ENCODE measurements at regions not wholly inside any gene's neighbourhood (a gene's known extent, or its start where the extent isn't known, plus 50 kb on each side); places are given as distances from the start of the nearest gene placed in this dataset.
A peak's percentile ranks its signal among the peaks of the same experiment; 100 is the strongest.

DNA sequence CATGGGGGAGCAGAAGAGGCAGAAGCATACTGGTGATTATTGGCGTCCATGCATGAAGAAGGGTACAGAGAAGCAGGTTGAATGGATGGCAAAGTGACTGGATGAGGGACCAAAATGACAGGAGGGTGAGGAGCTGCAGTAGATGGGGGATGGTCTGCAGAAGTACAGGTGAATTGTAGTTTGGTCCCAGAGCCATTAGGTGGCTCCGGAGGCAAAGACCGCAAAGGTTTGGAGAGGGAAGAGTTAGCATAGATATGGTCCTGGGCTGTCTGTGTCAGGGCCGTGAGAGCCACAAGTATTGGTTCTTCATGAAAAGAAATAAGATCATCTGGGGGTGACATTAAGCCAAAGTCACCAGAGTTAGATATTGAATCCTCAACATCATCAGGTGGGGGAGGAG lies 59.0 kb upstream of the ZNF726 start:
- H3K27ac ChIP-seq (ENCODE audit: low read depth in 2 of 2, low read length in 2 of 2) = no peak overlapping the region
- H3K4me1 ChIP-seq (ENCODE audit: control insufficient read depth in 2 of 3, insufficient read depth in 2 of 3, low read depth in 1 of 3, low read length in 3 of 3) = no peaks in the 10 kb centered on the region
- no peak overlapping the region for H3K4me3 ChIP-seq (ENCODE audit: low read length in 3 of 3)
- FAIRE-seq (no peak), DNase-seq (no peak)
- intact Hi-C loops (cut with DNase I) = no loop called here
- TF ChIP-seq, protein P1, sequence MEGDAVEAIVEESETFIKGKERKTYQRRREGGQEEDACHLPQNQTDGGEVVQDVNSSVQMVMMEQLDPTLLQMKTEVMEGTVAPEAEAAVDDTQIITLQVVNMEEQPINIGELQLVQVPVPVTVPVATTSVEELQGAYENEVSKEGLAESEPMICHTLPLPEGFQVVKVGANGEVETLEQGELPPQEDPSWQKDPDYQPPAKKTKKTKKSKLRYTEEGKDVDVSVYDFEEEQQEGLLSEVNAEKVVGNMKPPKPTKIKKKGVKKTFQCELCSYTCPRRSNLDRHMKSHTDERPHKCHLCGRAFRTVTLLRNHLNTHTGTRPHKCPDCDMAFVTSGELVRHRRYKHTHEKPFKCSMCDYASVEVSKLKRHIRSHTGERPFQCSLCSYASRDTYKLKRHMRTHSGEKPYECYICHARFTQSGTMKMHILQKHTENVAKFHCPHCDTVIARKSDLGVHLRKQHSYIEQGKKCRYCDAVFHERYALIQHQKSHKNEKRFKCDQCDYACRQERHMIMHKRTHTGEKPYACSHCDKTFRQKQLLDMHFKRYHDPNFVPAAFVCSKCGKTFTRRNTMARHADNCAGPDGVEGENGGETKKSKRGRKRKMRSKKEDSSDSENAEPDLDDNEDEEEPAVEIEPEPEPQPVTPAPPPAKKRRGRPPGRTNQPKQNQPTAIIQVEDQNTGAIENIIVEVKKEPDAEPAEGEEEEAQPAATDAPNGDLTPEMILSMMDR (IDR thresholded peaks at IDR 0.05; ENCODE audit: borderline replicate concordance, extremely low read depth, insufficient read depth) = no peak
- H3K9me3 ChIP-seq (ENCODE audit: control insufficient read depth in 2 of 3, insufficient read depth in 1 of 3, low read length in 3 of 3) = peaks cover 0 to 5% (median 2%) of the 10 kb centered on the region in 3 donors
- no peaks in the 10 kb centered on the region for H3K27me3 ChIP-seq (ENCODE audit: control insufficient read depth, insufficient read depth, low read length)
- H3K9ac ChIP-seq (ENCODE audit: low read length in 3 of 3) = no peak overlapping the region
- H3K36me3 ChIP-seq (ENCODE audit: control insufficient read depth in 2 of 3, insufficient read depth in 3 of 3, low read length in 3 of 3) = no peaks in the 10 kb centered on the region

DNA sequence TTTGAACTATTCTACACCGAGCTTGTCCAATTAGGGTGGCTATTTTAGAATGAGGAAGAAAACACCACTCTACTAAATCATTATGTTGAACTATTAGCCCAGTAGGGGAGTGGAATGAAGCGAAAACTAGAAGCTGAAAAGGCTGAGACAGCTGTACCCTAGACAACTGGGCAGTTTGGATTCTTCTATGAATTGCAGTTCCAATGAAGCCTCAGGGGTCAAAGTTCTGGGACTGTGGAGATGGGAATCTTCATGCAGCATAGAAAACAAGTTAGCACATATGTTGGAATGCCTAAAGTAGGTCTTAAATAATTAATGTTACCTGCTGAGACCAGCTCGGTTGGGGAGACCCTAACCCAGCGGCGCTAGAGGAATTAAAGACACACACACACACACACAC lies 62.7 kb upstream of the ZNF726 start:
- TF ChIP-seq, protein P1 (IDR thresholded peaks at IDR 0.05; ENCODE audit: borderline replicate concordance, extremely low read depth, insufficient read depth) = no peak
- H3K36me3 ChIP-seq (ENCODE audit: control insufficient read depth in 2 of 3, insufficient read depth in 3 of 3, low read length in 3 of 3) = no peaks in the 10 kb centered on the region
- H3K9ac ChIP-seq (ENCODE audit: low read length in 3 of 3) = no peak overlapping the region

DNA sequence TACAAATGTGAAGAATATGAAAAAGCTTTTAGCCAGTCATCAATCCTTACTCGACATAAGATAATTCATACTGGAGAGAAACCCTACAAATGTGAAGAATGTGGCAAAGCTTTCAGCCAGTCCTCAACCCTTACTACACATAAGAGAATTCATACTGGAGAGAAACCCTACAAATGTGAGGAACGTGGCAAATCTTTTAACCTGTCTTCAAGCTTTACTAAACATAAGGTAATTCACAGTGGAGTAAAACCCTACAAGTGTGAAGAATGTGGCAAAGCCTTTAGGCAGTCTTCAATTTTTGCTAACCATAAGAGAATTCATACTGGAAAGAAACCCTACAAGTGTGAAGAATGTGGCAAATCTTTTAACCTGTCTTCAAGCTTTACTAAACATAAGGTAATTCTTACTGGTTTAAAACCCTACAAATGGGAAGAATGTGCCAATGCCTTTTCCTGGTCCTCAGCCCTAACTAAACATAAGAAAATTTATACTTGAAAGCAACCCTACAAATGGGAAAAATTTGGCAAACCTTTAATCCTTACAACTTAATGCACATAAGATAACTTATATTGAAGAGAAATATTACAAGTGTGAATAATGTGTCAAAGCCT lies 74.1 kb upstream of the ZNF681 start:
- H3K4me3 ChIP-seq (ENCODE audit: low read length in 3 of 3) = peak overlapping the region in 1 of 3 donors; percentile 28
- H3K9ac ChIP-seq (ENCODE audit: low read length in 3 of 3) = no peak overlapping the region

More for the DNA sequence above, 62.7 kb upstream of the ZNF726 start:
- no peak for DNase-seq
- no peak overlapping the region for H3K27ac ChIP-seq (ENCODE audit: low read depth in 2 of 2, low read length in 2 of 2)
- peaks cover 0 to 6% (median 2%) of the 10 kb centered on the region in 3 donors for H3K9me3 ChIP-seq (ENCODE audit: control insufficient read depth in 2 of 3, insufficient read depth in 1 of 3, low read length in 3 of 3)
- intact Hi-C loops (cut with DNase I) = no loop called here
- no peak for FAIRE-seq
- no peaks in the 10 kb centered on the region for H3K27me3 ChIP-seq (ENCODE audit: control insufficient read depth, insufficient read depth, low read length)
- no peaks in the 10 kb centered on the region for H3K4me1 ChIP-seq (ENCODE audit: control insufficient read depth in 2 of 3, insufficient read depth in 2 of 3, low read depth in 1 of 3, low read length in 3 of 3)
- H3K4me3 ChIP-seq (ENCODE audit: low read length in 3 of 3) = no peak overlapping the region

More for the DNA sequence above, 74.1 kb upstream of the ZNF681 start:
- Histone ChIP-seq H3K27me3 (ENCODE audit: control insufficient read depth, insufficient read depth, low read length) (no peaks in the 10 kb centered on the region), H3K36me3 (ENCODE audit: control insufficient read depth in 2 of 3, insufficient read depth in 3 of 3, low read length in 3 of 3) (no peaks in the 10 kb centered on the region), H3K4me1 (ENCODE audit: control insufficient read depth in 2 of 3, insufficient read depth in 2 of 3, low read depth in 1 of 3, low read length in 3 of 3) (no peaks in the 10 kb centered on the region), H3K27ac (ENCODE audit: low read depth in 2 of 2, low read length in 2 of 2) (no peak overlapping the region), H3K9me3 (ENCODE audit: control insufficient read depth in 2 of 3, insufficient read depth in 1 of 3, low read length in 3 of 3) (peaks cover 1 to 53% (median 27%) of the 10 kb centered on the region in 3 donors)
- DNase-seq (no peak), FAIRE-seq (no peak)
- intact Hi-C loops (cut with DNase I) = no loop called here
- TF ChIP-seq, protein P1 (IDR thresholded peaks at IDR 0.05; ENCODE audit: borderline replicate concordance, extremely low read depth, insufficient read depth) = no peak
